KBM-7 (cell line): ENCODE measurements at regions not wholly inside any gene's neighbourhood (a gene's known extent, or its start where the extent isn't known, plus 50 kb on each side); places are given as distances from the start of the nearest gene placed in this dataset.

Source experiments
- DNase-seq: peaks from one replicate; pipeline ENCODE4 v3.0.0-alpha.2; 2015
- in situ Hi-C: fragments of 300-500 bp; cut with MboI; formaldehyde crosslinking; loops from 2 replicates; pipeline ENCODE4 v1.14.3; 2020; ENCODE audit warnings: low sequenced_read_pairs, low pct_unique_long_range_greater_than_20kb, mixed read lengths

DNA sequence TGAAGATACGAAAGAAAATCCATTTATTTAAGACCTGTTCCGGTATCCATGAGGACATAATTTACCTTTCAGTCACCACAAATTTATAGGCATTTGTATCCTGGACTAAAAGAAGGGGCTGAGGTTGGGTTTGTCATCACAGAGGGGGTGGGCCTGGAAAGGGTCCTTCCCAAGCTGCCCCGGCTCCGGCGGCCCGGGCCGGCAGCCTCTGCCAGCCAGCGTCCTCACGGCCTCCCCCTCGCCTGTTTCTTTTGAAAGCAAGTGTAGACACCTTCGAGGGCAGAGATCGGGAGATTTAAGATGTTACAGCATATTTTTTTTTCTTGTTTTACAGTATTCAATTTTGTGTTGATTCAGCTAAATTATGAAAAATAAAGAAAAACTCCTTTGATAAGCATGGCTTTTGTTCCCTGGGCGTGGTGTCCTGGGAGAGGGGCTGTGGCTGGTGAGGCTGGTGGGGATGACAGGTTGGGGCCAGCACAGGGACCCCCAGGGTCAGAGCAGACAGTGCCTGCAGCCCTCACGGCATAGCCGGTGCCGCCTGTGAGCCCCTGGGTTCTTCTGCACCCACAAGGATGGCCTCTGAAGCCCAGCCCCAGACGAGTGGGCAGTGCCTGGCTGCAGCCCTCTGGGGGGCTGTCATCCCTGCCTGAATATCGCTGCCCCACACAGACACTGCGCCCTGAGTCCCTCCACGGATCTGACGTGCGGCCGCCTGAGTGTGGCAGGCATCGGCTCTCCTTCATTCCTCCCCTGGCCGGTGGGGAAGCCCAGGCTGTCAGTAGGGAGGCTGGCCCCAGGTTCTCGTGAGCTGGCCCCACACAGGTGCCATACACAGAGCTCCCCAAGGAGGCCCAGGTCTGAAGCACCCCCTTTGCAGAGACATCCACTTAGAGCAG is 1075.9 kb downstream of the BRD1 start:
- in situ Hi-C loops: no loop called here
- DNase-seq: no peak

DNA sequence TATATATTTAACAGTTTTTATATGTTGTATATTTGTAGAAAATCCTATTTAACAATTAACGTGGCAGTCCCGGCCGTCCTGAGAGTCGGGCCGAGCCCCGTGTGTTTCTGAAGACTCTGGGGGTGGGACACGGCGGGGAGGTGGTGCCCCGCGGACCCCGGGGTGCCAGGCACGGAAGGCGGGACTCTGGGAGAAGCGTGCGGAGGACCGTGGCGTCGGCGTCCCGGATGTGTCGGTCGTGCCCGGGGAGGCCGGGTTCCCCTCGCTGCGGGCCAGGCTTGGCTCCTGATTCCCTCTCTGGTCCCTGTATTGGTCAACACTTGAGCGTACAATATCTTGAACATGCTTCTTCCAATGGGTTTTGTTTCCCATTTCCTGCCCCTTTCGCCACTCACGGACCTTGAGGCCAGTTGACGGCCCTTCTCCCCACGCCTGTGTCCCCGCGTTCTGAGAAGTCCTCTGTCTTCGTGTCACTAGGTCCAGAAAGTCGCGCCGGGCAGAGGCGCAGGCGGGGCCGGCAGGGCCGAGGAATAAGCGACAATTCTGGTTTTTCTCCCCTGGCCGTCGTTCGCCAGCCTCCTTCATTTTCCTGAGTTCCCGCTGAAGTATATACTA is 1076.7 kb downstream of the BRD1 start:
- in situ Hi-C loops: no loop called here
- no peak for DNase-seq

- in situ Hi-C loops: no loop called here
- no peak for DNase-seq
Measured at GRCh38 chr22:48750282-48750681, 1077.4 kb downstream of the BRD1 start.

DNA sequence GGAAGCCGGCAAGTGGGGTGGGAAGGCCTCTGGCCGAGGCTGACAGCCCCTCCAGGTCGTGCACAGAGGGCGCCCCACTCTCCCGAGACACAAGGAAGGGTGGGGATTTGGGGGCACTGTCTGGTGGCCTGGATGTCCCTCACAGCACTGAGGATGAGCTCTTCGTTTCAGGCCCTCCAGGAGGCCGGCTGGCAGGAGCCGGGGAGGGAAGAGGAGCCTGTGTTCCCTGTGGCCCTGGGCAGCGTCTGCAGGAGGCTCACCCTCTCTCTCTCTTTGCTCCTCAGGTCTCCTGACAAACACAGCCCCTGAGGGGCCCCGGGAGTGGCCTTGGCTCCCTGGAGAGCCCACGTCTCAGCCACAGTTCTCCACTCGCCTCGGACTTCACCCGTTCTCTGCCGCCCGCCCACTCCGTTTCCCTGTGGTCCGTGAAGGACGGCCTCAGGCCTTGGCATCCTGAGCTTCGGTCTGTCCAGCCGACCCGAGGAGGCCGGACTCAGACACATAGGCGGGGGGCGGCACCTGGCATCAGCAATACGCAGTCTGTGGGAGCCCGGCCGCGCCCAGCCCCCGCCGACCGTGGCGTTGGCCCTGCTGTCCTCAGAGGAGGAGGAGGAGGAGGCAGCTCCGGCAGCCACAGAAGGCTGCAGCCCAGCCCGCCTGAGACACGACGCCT is 1078.0 kb downstream of the BRD1 start:
- DNase-seq: no peak
- in situ Hi-C loops: no loop called here

DNA sequence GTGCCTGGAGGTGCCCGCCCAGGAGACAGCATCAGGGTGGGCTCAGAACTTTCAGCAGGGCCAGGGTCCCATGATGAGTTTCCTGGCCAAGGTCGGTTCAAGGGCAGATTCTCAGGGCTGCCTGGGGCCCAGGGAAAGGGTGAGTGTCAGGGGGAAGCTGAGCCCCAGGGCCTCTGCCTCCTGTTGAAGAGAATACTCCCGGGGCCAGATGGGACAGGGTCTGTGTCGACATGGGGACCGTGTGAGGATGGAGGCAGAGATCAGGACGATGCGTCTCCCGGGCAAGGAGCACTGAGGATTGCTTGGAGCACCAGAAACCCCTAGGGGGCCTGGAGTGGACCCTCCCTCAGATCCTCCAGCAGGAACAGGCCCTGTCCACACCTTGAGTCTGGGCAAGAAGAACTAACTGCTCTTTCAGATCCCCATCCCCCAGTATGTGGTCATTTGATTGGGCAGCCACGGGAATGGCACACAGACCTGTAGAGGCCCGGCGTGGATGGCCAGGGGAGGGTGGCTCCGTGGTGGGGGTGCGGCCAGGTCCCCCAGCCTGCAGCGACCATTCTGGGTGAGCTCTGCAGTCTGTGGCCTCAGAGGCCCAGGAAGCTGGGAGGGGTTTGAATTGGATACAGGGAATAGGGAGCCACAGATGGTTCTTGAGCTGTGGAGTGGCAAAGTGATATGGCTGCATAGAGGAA is 1078.7 kb downstream of the BRD1 start:
- DNase-seq: no peak

DNA sequence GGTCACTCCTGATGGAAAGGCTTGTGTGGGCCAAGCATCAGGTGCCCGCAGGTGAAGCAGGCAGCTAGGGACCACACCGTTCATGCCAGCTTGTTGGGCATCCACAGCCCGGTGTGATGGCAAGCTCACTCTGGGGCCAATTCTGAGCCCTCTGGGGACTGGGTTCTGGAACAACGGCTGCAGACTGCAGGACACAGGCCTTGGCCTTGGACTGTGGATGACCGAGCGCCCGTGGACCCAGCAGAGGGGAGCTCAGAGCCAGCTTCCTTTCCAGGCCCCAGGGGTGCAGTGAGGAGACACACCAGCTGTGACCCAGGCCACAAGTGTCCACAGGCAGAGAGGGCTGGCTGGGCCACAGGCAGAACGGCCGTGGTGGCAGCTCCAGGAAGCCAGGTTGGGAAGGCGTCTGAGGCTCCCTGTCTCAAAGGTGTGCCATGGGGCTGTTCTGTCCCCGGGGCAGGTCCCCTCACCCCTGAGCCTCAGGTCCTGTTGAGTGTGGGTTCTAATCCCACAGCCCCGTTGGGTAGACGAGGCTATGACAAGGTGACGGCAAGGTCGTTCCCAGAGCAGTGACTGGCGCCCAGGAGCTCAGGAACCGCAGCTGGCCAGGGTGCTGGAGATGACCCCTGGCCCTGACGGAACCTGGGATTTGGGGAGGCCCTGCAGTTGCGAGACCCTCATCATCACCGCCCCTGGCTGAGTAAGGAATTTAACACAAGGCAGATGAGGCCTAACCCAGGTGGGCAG is 1079.4 kb downstream of the BRD1 start:
- in situ Hi-C loops: no loop called here
- DNase-seq: no peak

More for the DNA sequence above, 1078.7 kb downstream of the BRD1 start:
- in situ Hi-C loops: no loop called here

DNA sequence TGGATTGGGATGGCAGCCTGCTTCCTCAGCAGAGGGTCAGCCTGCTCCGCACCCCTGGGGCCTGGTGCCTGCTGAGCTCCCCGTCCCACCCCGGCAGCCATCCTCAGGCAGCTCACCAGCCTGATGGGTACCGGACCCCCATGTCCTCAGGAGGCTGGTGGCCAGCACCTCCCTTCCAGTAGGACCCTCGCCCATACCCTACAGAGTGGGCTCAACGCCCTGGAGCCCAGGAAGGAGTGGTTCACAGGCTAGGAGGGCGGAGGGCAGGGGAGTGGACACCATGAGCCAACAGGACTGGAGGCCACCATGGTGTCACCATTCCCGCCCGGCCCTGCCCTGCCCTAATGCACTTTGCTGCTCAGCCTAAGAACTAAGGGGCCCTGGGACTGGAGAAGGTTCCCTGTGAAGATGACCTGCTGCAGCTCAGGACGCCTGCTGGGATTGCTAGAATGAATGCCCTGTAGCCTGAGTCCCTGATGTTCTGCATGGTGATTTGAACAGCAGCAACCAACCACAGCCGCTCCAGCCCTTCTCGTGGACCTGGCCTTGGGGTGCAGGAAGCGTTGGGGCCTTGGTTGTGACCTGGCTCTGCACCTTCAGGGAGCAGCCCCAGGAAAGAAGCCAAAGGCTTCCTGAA is 1080.8 kb downstream of the BRD1 start:
- no peak for DNase-seq
- in situ Hi-C loops: no loop called here

DNA sequence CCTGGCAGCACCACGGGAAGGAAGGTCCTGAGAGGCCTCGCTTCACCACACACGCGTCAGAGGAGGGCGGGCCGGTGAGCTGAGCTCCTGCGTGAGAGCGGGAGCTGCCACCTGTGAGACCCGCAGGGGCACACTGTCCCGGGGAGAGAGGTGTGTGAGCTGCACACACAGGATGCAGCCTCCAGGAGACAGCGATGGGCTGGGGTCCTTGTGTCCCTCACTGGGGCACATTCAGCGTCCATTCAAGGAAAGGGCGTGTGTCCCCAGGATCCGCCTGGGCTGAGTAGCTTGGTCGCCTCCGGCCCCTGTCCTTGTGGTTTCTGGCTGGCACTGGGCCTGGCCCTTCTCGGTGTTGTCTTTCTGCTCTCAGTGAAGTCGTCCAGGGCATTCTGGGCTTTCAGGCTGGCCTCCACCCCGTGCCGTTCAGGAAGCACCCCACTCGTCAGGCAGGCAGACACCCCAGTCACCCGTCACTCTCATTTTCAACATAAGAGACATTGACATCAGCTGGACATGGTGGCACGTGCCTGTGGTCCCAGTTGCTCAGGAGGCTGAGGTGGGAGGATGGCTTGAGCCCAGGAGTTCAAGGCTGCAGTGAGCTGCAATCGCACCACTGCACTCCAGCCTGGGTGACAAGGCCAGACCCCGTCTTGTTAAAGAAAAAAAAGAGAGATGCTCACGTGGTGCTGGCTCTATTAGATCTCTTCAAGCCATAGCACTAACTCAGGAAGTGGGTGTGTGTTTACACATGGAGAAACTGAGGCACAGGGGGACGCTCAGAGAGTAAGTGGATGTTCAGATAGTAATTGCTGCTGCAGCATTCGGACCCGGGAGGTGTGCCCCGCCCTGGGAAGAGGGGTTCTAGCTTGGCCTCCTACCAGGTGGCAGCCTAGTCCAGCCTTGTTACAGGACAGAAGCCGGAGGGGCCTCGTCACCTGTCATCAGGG is 1081.6 kb downstream of the BRD1 start:
- in situ Hi-C loops: no loop called here
- no peak for DNase-seq

- no peak for DNase-seq
Measured at GRCh38 chr22:48744967-48745841, 1082.5 kb downstream of the BRD1 start.

DNA sequence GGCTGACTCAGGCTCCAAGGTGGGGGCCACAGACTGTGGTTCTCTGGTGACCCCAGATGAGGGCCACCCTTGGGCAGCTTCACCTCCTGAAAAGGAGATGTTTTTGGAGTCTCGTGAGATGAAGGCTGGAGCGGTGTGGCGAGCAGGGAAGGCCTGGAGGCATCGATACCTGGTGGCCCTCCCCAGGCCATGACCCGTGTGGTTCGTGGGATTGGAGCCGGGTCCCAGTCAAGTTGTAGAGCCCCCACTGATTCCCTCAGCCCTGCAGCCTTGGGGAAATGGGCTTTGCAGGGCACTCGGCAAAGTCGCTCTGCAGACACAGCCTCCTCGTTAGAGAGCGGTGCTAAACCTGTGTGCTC is 1083.4 kb downstream of the BRD1 start:
- DNase-seq: no peak
- in situ Hi-C loops: no loop called here

More at GRCh38 chr22:48744967-48745841, 1082.5 kb downstream of the BRD1 start:
- in situ Hi-C loops: no loop called here

DNA sequence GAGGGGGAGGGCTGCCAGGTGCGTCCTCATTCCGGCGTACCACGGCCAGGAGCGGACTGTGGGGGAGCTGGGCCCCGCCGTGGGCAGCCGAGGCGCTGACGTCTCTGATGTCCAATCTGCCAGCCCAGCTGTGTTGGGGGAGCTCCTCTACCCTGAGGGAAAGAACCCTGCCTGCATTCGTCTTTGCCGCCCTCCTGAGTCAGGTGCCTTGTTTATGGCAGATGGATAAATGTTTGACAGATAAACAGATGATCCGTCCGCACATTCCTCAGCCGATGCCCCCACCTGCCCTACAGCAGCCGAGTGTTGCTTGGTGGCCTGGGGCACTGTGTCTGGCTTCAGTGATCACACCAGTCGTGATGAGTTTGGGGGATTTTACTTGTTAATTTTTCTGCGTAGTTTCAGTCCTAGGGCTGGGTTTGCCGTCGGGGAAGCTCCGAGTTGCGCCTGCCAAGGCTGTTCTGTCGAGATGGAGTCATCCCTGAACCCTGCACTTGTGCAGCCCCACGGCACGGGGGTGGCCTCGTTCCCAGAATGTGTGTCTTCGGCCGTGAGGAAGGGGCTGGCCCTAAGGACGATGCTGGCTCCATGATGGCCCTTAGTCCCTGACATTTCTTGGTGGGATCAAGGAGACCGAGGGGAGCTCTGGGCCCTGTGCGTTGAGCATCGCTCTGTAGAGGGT is 1083.9 kb downstream of the BRD1 start:
- in situ Hi-C loops: no loop called here

DNA sequence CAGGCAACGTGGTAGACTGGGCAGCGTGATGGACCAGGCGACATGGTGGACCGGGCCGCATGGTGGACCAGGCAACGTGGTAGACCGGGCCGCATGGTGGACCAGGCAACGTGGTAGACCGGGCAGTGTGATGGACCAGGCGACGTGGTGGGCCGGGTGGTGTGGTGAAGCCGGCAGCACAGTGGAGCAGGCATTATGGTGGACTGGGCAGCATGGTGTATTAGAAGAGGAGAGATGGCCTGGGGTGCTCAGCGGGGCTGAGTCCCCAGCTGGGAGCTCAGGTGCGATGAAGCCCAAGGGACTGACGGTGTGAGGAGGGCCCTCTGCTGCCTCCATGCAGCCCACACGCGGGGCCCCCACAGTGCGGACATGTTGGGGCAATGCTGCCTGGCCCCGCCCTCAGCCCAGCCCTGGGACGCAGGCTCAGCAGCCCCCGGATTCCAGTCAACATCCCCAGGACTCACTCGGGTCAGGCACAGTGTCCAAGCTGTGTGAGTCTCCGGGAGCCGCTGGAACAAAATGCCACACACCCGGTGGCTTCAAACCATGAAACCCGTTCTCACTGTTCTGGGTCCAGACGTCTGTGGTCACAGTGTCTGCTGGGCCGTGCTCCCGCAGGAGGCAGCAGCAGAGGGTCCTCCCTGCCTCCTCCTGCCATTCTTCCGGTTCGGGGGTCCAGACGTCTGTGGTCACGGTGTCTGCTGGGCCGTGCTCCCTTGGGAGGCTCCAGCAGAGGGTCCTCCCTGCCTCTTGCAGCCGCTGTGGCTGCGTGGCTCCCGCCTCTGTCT is 1084.9 kb downstream of the BRD1 start:
- DNase-seq: no peak
- in situ Hi-C loops: no loop called here

More for the DNA sequence above, 1083.9 kb downstream of the BRD1 start:
- DNase-seq: no peak

- DNase-seq: no peak
- in situ Hi-C loops: no loop called here
Measured at GRCh38 chr22:48742191-48742555, 1085.5 kb downstream of the BRD1 start.

DNA sequence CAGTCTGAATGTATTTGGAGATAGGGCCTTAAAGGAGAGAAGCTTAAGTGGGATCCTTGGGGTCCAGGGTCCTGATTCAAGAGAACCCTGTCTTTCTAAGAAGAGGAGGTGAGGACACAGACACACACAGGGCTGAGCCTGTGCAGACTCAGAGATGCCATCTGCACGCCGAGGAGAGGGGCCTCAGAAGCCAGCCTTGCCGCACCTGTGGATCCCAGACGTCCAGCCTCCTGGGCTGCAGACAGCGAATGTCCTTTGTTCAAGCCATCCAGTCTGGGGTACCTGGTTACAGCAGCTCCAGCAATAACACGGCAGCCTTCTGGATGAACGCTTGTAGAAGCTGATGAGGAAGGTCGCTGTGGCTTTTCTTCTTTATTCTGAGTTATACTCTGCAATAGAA is 1086.1 kb downstream of the BRD1 start:
- no peak for DNase-seq

DNA sequence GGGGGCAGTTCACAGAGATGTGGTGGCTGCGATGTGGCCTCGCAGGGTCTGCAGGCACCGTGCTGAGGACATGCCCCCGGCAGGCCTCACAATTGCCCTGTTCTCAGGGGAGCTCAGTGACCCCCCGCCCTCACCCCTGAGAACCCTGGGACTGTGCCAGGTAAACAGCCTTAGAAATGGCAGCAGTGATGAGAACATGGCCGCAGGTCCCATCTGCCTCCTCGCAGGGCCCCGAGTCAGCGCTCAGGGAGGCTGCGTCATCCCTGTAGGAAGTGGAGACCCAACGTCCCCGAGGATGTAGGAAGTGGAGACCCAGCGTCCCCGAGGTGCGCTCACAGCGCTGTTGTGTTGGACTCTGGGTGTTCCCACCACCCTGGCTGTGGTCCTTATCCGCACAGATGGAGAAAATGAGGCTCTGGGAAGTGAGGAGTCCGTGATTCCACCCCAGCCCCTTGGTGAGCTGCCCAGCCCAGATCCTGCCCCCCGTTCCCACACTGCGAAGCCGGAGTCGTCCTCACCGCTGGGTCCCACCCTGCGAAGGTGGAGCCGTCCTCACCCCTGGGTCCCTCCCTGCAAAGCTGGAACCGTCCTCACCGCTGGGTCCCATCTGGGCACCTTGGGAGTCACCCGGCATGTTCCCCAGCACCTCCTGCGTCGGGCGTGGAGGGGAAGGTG is 1086.8 kb downstream of the BRD1 start:
- in situ Hi-C loops: no loop called here
- no peak for DNase-seq

More for the DNA sequence above, 1086.1 kb downstream of the BRD1 start:
- in situ Hi-C loops: no loop called here
